Spleen (tissue), 11 donors: ENCODE measurements at regions not wholly inside any gene's neighbourhood (a gene's known extent, or its start where the extent isn't known, plus 50 kb on each side); places are given as distances from the start of the nearest gene placed in this dataset.

ENCODE experiments used
- DNase-seq: peaks from one replicate; pipeline ENCODE4 v3.0.0-alpha.2; 2020
- H3K27ac ChIP-seq, 8 donors: fragments of 200-600 bp; sonication (generic) in 7 of 8; 1 replicate in 4 of 8; 2 replicates in 4 of 8; pipeline versions ENCODE4 v1.5.0 to v1.8.0; 2016 to 2021; ENCODE audit warnings: inconsistent platforms in 4 of 8, mild to moderate bottlenecking in 4 of 8, moderate library complexity in 1 of 8
- H3K27me3 ChIP-seq, 7 donors: fragments of 200-600 bp; sonication (generic) in 6 of 7; replicated peaks in 1 of 7; 1 replicate in 4 of 7; 2 replicates in 3 of 7; pipeline versions ENCODE4 v1.5.0 to v1.8.0; 2016 to 2021; ENCODE audit warnings: inconsistent platforms in 3 of 7, mild to moderate bottlenecking in 1 of 7
- H3K36me3 ChIP-seq, 6 donors: fragments of 200-600 bp; sonication (generic) in 5 of 6; 1 replicate in 4 of 6; 2 replicates in 2 of 6; pipeline versions ENCODE4 v1.5.0 to v1.8.0; 2016 to 2021; ENCODE audit warnings: inconsistent platforms in 2 of 6
- H3K4me1 ChIP-seq, 6 donors: fragments of 200-600 bp; sonication (generic) in 5 of 6; 1 replicate in 3 of 6; 2 replicates in 3 of 6; pipeline versions ENCODE4 v1.5.0 to v1.8.0; 2016 to 2021; ENCODE audit warnings: inconsistent platforms in 3 of 6
- H3K4me3 ChIP-seq, 8 donors: fragments of 200-600 bp; sonication (generic) in 7 of 8; 1 replicate in 4 of 8; 2 replicates in 4 of 8; pipeline versions ENCODE4 v1.5.0 to v1.8.0; 2016 to 2021; ENCODE audit warnings: inconsistent platforms in 4 of 8, mild to moderate bottlenecking in 4 of 8, moderate library complexity in 2 of 8
- H3K9me3 ChIP-seq, 8 donors: fragments of 200-600 bp; sonication (generic) in 7 of 8; 1 replicate in 4 of 8; 2 replicates in 4 of 8; pipeline versions ENCODE4 v1.5.0 to v1.8.0; 2016 to 2021; ENCODE audit warnings: inconsistent platforms in 4 of 8
- CTCF ChIP-seq, 11 experiments: fragments of 200-600 bp in 7 of 11; fragments of 450-650 bp in 4 of 11; sonication (generic) in 4 of 11; IDR thresholded peaks in 8 of 11; conservative IDR thresholded peaks in 3 of 11; 1 replicate in 7 of 11; 2 replicates in 4 of 11; pipeline versions ENCODE4 v1.4.0 to v1.8.0; 2016 to 2021; ENCODE audit warnings: antibody characterized with exemption in 11 of 11, inconsistent platforms in 4 of 11, mild to moderate bottlenecking in 1 of 11
- POLR2A ChIP-seq, 3 donors: fragments of 450-650 bp; IDR thresholded peaks; one replicate each; pipeline ENCODE4 v1.5.1; 2017; ENCODE audit warnings: antibody characterized with exemption in 3 of 3, mild to moderate bottlenecking in 1 of 3
- POLR2AphosphoS5 ChIP-seq, 3 donors: sonication (generic); formaldehyde crosslinking; IDR thresholded peaks; one replicate each; pipeline ENCODE4 v1.5.1; 2017; ENCODE audit warnings: antibody characterized with exemption in 3 of 3
- WGBS, 5 donors: extraction: QIAGEN DNeasy Blood & Tissue Kit in 3 of 5; methylation state at CpG; one replicate each; pipeline versions ENCODE4 v1.1.5 to v1.1.7; 2013 to 2018; 5-methylcytosine and 5-hydroxymethylcytosine counted together
- intact Hi-C: fragments of 100-400 bp; cut with DNase I; formaldehyde crosslinking; loops from one replicate; pipeline ENCODE4 v1.15.0; 2023; ENCODE audit warnings: low total_unique reads
- donor health status: healthy with polysubstance abuse.
- donor health status: DM: no; HTN: no; CAD: no; lungs with moderate emphysema.
- donor health status: DM: no; HTN: no; CAD: no.
- donor health status: Bipolar disorder and iron deficiency.
- donor health status: healthy.
- donor health status: DM: no; HTN: no; CAD: no.
- donor health status: DM: yes; HTN: yes; CAD: no.

- Histone ChIP-seq H3K4me1 (no peaks in the 10 kb centered on the region), H3K4me3 (no peak overlapping the region), H3K27ac (no peak overlapping the region), H3K9me3 (no peaks in the 10 kb centered on the region), H3K36me3 (no peaks in the 10 kb centered on the region), H3K27me3 (peaks cover 0 to 30% (median 0%) of the 10 kb centered on the region in 7 donors)
- DNase-seq: peak; percentile 29
- TF ChIP-seq POLR2A (IDR thresholded peaks at IDR 0.05) (no peak), CTCF (IDR thresholded peaks at IDR 0.05 in 8 of 11, conservative IDR thresholded peaks at IDR 0.05 in 3 of 11) (no peak), POLR2AphosphoS5 (IDR thresholded peaks at IDR 0.05) (no peak)
- 48 to 59% (median 54%) methylated on average over 5 of the region's 5 CpGs for WGBS, 5 donors
- intact Hi-C loops: no loop called here
These were observed 195.0 kb upstream of the NECTIN1 start for GRCh38 chr11:119924017-119924416.

- TF ChIP-seq CTCF (IDR thresholded peaks at IDR 0.05 in 8 of 11, conservative IDR thresholded peaks at IDR 0.05 in 3 of 11) (no peak), POLR2A (IDR thresholded peaks at IDR 0.05) (no peak), POLR2AphosphoS5 (IDR thresholded peaks at IDR 0.05) (no peak)
- Histone ChIP-seq H3K27ac (no peak overlapping the region), H3K4me3 (no peak overlapping the region), H3K36me3 (no peaks in the 10 kb centered on the region), H3K4me1 (no peaks in the 10 kb centered on the region), H3K27me3 (peaks cover 0 to 35% (median 0%) of the 10 kb centered on the region in 7 donors), H3K9me3 (no peaks in the 10 kb centered on the region)
- whole genome bisulfite sequencing, 5 donors: 82 to 93% (median 88%) methylated on average over 8 of the region's 8 CpGs
- DNase-seq: peak; percentile 58
- intact Hi-C loops: no loop called here
These were observed 192.6 kb upstream of the NECTIN1 start for GRCh38 chr11:119921571-119921970.

GRCh38 chr11:119920666-119921387 lies 191.8 kb upstream of the NECTIN1 start:
- H3K9me3 ChIP-seq: no peaks in the 10 kb centered on the region
- TF ChIP-seq POLR2A (IDR thresholded peaks at IDR 0.05) (no peak), POLR2AphosphoS5 (IDR thresholded peaks at IDR 0.05) (no peak), CTCF (IDR thresholded peaks at IDR 0.05 in 8 of 11, conservative IDR thresholded peaks at IDR 0.05 in 3 of 11) (no peak)
- WGBS, 5 donors: 80 to 89% (median 85%) methylated on average over 27 of the region's 27 CpGs
- H3K4me3 ChIP-seq: no peak overlapping the region
- intact Hi-C loops: no loop called here
- peak; percentile 54 for DNase-seq
- H3K27ac ChIP-seq: no peak overlapping the region
- H3K4me1 ChIP-seq: no peaks in the 10 kb centered on the region
- H3K36me3 ChIP-seq: no peaks in the 10 kb centered on the region
- H3K27me3 ChIP-seq: peaks cover 0 to 36% (median 0%) of the 10 kb centered on the region in 7 donors

- WGBS, 5 donors: 39 to 60% (median 54%) methylated on average over 6 of the region's 6 CpGs
- intact Hi-C loops: no loop called here
- peak; percentile 56 for DNase-seq
These were observed 190.7 kb upstream of the NECTIN1 start for GRCh38 chr11:119919656-119920055.

More at GRCh38 chr11:119919656-119920055, 190.7 kb upstream of the NECTIN1 start:
- peaks cover 0 to 36% (median 0%) of the 10 kb centered on the region in 7 donors for H3K27me3 ChIP-seq
- H3K27ac ChIP-seq: no peak overlapping the region
- H3K4me1 ChIP-seq: no peaks in the 10 kb centered on the region
- no peak overlapping the region for H3K4me3 ChIP-seq
- H3K36me3 ChIP-seq: no peaks in the 10 kb centered on the region
- peaks cover 0 to 10% (median 8%) of the 10 kb centered on the region in 8 donors for H3K9me3 ChIP-seq
- no peak for TF ChIP-seq POLR2A (IDR thresholded peaks at IDR 0.05)
- TF ChIP-seq CTCF (IDR thresholded peaks at IDR 0.05 in 8 of 11, conservative IDR thresholded peaks at IDR 0.05 in 3 of 11): no peak
- TF ChIP-seq POLR2AphosphoS5 (IDR thresholded peaks at IDR 0.05): no peak
